ENCODE measurements at regions not wholly inside any gene's neighbourhood (a gene's known extent, or its start where the extent isn't known, plus 50 kb on each side); places are given as distances from the start of the nearest gene placed in this dataset.

GRCh38 chrX:16028576-16028975 lies 94.8 kb upstream of the GRPR start:
- Histone ChIP-seq H3K4ac (ENCODE audit: low read depth, low read length) (no peak overlapping the region), H4K5ac (ENCODE audit: insufficient read length, low read depth, low read length) (no peak overlapping the region), H2BK120ac (ENCODE audit: low read depth, low read length, poor library complexity, severe bottlenecking) (no peak overlapping the region), H3K18ac (ENCODE audit: insufficient read length, low read depth, low read length) (no peak overlapping the region), H2AK5ac (ENCODE audit: insufficient read length, low read length) (no peak overlapping the region), H3T11ph (ENCODE audit: low read length) (no peak overlapping the region), H3K27ac (ENCODE audit: insufficient read length, low read depth, low read length) (no peak overlapping the region), H4K20me1 (ENCODE audit: control insufficient read depth, insufficient read depth, insufficient read length) (no peaks in the 10 kb centered on the region), H3K56ac (ENCODE audit: insufficient read length, low read depth, low read length) (no peak overlapping the region), H4K8ac (replicated peaks; ENCODE audit: insufficient read length, low read depth, low read length) (no peak overlapping the region), H2AFZ (ENCODE audit: low read length) (no peak overlapping the region), H2BK5ac (ENCODE audit: insufficient read length, low read length) (no peak overlapping the region), H3K14ac (ENCODE audit: insufficient read depth, low read length) (no peak overlapping the region), H4K91ac (ENCODE audit: insufficient read length, low read depth, low read length) (no peak overlapping the region), H2BK12ac (ENCODE audit: insufficient read length, low read depth, low read length) (no peak overlapping the region), H3K4me1 (ENCODE audit: insufficient read depth, low read length) (no peaks in the 10 kb centered on the region), H3K79me1 (ENCODE audit: insufficient read depth, low read depth, low read length, poor library complexity, severe bottlenecking) (no peaks in the 10 kb centered on the region), H3K23me2 (ENCODE audit: insufficient read length, low read depth, low read length, poor library complexity, severe bottlenecking) (no peaks in the 10 kb centered on the region), H3K9ac (ENCODE audit: extremely low read depth, insufficient read length, low read length) (no peak overlapping the region), H3K9me3 (ENCODE audit: control insufficient read depth, low read depth, low read length) (no peaks in the 10 kb centered on the region), H3K79me2 (ENCODE audit: insufficient read depth, low read length) (no peaks in the 10 kb centered on the region), H3K4me2 (ENCODE audit: insufficient read depth, insufficient read length, low read length) (no peak overlapping the region), H2BK15ac (ENCODE audit: low read depth, low read length) (no peak overlapping the region), H2BK20ac (ENCODE audit: low read depth, low read length, poor library complexity, severe bottlenecking) (no peak overlapping the region), H3K23ac (ENCODE audit: insufficient read length, low read depth, low read length) (no peak overlapping the region), H3K27me3 (ENCODE audit: insufficient read depth, low read length) (no peaks in the 10 kb centered on the region)
- H3K36me3 Mint-ChIP-seq (ENCODE audit: insufficient read depth in 1 of 3, low read depth in 3 of 3), result peaks cover 0 to 1% (median 0%) of the 10 kb centered on the region in 3 experiments; a peak in 2 of 7 replicates
- no CpG with 5 or more reads among the region's 1 CpG for WGBS (ENCODE audit: extremely low coverage, insufficient read length, low lambda C conversion rate)
- no peak overlapping the region for H3K27ac Mint-ChIP-seq
- H3K9me3 Mint-ChIP-seq, result no peaks in the 10 kb centered on the region; a peak in 1 of 5 replicates
- peaks cover 6 to 19% of the 10 kb centered on the region in 2 experiments for H3K4me1 Mint-ChIP-seq
- H3K4me3 Mint-ChIP-seq, result no peak overlapping the region
- DNase-seq, result no peak
- H3K27me3 Mint-ChIP-seq (ENCODE audit: low read depth), result no peaks in the 10 kb centered on the region
- TF ChIP-seq, protein P1, sequence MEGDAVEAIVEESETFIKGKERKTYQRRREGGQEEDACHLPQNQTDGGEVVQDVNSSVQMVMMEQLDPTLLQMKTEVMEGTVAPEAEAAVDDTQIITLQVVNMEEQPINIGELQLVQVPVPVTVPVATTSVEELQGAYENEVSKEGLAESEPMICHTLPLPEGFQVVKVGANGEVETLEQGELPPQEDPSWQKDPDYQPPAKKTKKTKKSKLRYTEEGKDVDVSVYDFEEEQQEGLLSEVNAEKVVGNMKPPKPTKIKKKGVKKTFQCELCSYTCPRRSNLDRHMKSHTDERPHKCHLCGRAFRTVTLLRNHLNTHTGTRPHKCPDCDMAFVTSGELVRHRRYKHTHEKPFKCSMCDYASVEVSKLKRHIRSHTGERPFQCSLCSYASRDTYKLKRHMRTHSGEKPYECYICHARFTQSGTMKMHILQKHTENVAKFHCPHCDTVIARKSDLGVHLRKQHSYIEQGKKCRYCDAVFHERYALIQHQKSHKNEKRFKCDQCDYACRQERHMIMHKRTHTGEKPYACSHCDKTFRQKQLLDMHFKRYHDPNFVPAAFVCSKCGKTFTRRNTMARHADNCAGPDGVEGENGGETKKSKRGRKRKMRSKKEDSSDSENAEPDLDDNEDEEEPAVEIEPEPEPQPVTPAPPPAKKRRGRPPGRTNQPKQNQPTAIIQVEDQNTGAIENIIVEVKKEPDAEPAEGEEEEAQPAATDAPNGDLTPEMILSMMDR (conservative IDR thresholded peaks at IDR 0.05), result no peak
